WTC11 (cell line): ENCODE measurements at regions not wholly inside any gene's neighbourhood (a gene's known extent, or its start where the extent isn't known, plus 50 kb on each side); places are given as distances from the start of the nearest gene placed in this dataset.

ENCODE experiments used
- ATAC-seq: fragments of 200-7000 bp; cut with Tn5 transposase; 2 replicates; pipeline ENCODE4 v1.10.0; 2021; ENCODE audit warnings: mild to moderate bottlenecking, moderate library complexity
- CTCF ChIA-PET: fragments of 300-600 bp; sonication (Branson Sonifier 250); formaldehyde crosslinking; loops from one replicate; lab custom pipeline; 2021; ENCODE audit warnings: antibody characterized with exemption; lab: Charles Lee
- POLR2A ChIA-PET: fragments of 350-600 bp; sonication (Branson Sonifier 250); formaldehyde crosslinking; loops from one replicate; lab custom pipeline; 2021; ENCODE audit warnings: antibody characterized with exemption; lab: Charles Lee
- DNase-seq: peaks from one replicate; pipeline ENCODE4 v3.0.0; 2021; ENCODE audit warnings: low spot score
- H3K27ac Mint-ChIP-seq: 2 replicates; pipeline ENCODE4 v1.8.0; 2021; ENCODE audit warnings: mixed read lengths
- H3K27me3 Mint-ChIP-seq: 2 replicates; pipeline ENCODE4 v1.8.0; 2021; ENCODE audit warnings: low read depth, mild to moderate bottlenecking, moderate library complexity, mixed read lengths
- H3K36me3 Mint-ChIP-seq: 2 replicates; pipeline ENCODE4 v1.8.0; 2021; ENCODE audit warnings: mixed read lengths
- H3K4me1 Mint-ChIP-seq: 2 replicates; pipeline ENCODE4 v1.8.0; 2022; ENCODE audit warnings: mixed read lengths
- H3K4me3 Mint-ChIP-seq: 2 replicates; pipeline ENCODE4 v1.8.0; 2021; ENCODE audit warnings: mild to moderate bottlenecking, moderate library complexity, mixed read lengths
- H3K9me3 Mint-ChIP-seq: 2 replicates; pipeline ENCODE4 v1.8.0; 2021; ENCODE audit warnings: mixed read lengths
- ATF1 ChIP-seq: sonication (generic); formaldehyde crosslinking; IDR thresholded peaks from 2 replicates; pipeline ENCODE4 v1.8.1; 2023; ENCODE audit warnings: mild to moderate bottlenecking, moderate library complexity, missing genetic modification reagents
- ATF6 ChIP-seq: sonication (generic); formaldehyde crosslinking; IDR thresholded peaks from 2 replicates; pipeline ENCODE4 v1.8.1; 2023; ENCODE audit warnings: mild to moderate bottlenecking, missing genetic modification reagents
- CREB1 ChIP-seq: sonication (generic); formaldehyde crosslinking; IDR thresholded peaks from 2 replicates; pipeline ENCODE4 v1.8.0; 2023; ENCODE audit warnings: mild to moderate bottlenecking, missing genetic modification reagents
- EMX1 ChIP-seq: fragments of 250-450 bp; sonication (Bioruptor Pico); IDR thresholded peaks from 2 replicates; pipeline ENCODE4 v1.8.0; 2021; ENCODE audit warnings: mild to moderate bottlenecking
- ESRRA ChIP-seq: sonication (generic); formaldehyde crosslinking; IDR thresholded peaks from 2 replicates; pipeline ENCODE4 v1.8.1; 2022; ENCODE audit warnings: mild to moderate bottlenecking, missing genetic modification reagents, borderline replicate concordance
- FOXP1 ChIP-seq: sonication (generic); formaldehyde crosslinking; IDR thresholded peaks from 2 replicates; pipeline ENCODE4 v1.8.0; 2022; ENCODE audit warnings: missing genetic modification reagents, mild to moderate bottlenecking, moderate library complexity, borderline replicate concordance
- HMGA2 ChIP-seq: fragments of 250-450 bp; sonication (Bioruptor Pico); IDR thresholded peaks from 2 replicates; pipeline ENCODE4 v1.4.0; 2021; ENCODE audit warnings: mild to moderate bottlenecking, moderate library complexity
- NFE2L1 ChIP-seq: sonication (generic); formaldehyde crosslinking; IDR thresholded peaks from 2 replicates; pipeline ENCODE4 v1.8.1; 2023; ENCODE audit warnings: missing genetic modification reagents
- PRDM15 ChIP-seq: sonication (generic); formaldehyde crosslinking; IDR thresholded peaks from 2 replicates; pipeline ENCODE4 v1.8.0; 2022; ENCODE audit warnings: missing genetic modification reagents
- RORB ChIP-seq: fragments of 250-450 bp; sonication (Bioruptor Pico); IDR thresholded peaks from 2 replicates; pipeline ENCODE4 v1.9.0; 2021; ENCODE audit warnings: mild to moderate bottlenecking
- SMAD3 ChIP-seq: sonication (generic); formaldehyde crosslinking; IDR thresholded peaks from 2 replicates; pipeline ENCODE4 v1.8.0; 2022; ENCODE audit warnings: missing genetic modification reagents, mild to moderate bottlenecking, borderline replicate concordance
- SMAD4 ChIP-seq: sonication (generic); formaldehyde crosslinking; IDR thresholded peaks from 2 replicates; pipeline ENCODE4 v1.8.0; 2022; ENCODE audit warnings: mild to moderate bottlenecking, missing genetic modification reagents
- SP1 ChIP-seq: sonication (generic); formaldehyde crosslinking; conservative IDR thresholded peaks from 2 replicates; pipeline ENCODE4 v1.8.1; 2022; ENCODE audit warnings: missing genetic modification reagents
- TP53 ChIP-seq: sonication (generic); formaldehyde crosslinking; IDR thresholded peaks from 2 replicates; pipeline ENCODE4 v1.8.1; 2023; ENCODE audit warnings: mild to moderate bottlenecking, missing genetic modification reagents
- USF2 ChIP-seq: sonication (generic); formaldehyde crosslinking; IDR thresholded peaks from 2 replicates; pipeline ENCODE4 v1.8.1; 2023; ENCODE audit warnings: mild to moderate bottlenecking, missing genetic modification reagents, moderate library complexity
- ZNF138 ChIP-seq: sonication (generic); formaldehyde crosslinking; conservative IDR thresholded peaks from 2 replicates; pipeline ENCODE4 v1.8.1; 2022; ENCODE audit warnings: mild to moderate bottlenecking, moderate library complexity, missing genetic modification reagents
- ZNF219 ChIP-seq: sonication (generic); formaldehyde crosslinking; IDR thresholded peaks from 2 replicates; pipeline ENCODE4 v1.8.0; 2023; ENCODE audit warnings: missing genetic modification reagents, mild to moderate bottlenecking, borderline replicate concordance
- ZNF281 ChIP-seq: sonication (generic); formaldehyde crosslinking; IDR thresholded peaks from 2 replicates; pipeline ENCODE4 v1.8.0; 2023; ENCODE audit warnings: mild to moderate bottlenecking, missing genetic modification reagents
- TF ChIP-seq, protein P1 (sequence below): fragments of 250-450 bp; sonication (Bioruptor Pico); IDR thresholded peaks from 2 replicates; pipeline ENCODE4 v2.1.2; 2022; ENCODE audit warnings: mild to moderate bottlenecking, moderate library complexity
- TF ChIP-seq, protein P2 (sequence below): fragments of 250-450 bp; sonication (Bioruptor Pico); IDR thresholded peaks from 2 replicates; pipeline ENCODE4 v1.9.0; 2021; ENCODE audit warnings: moderate library complexity, mild to moderate bottlenecking, inconsistent platforms, borderline replicate concordance
- TF ChIP-seq, protein P3 (sequence below): sonication (generic); formaldehyde crosslinking; IDR thresholded peaks from 2 replicates; pipeline ENCODE4 v1.8.0; 2022; ENCODE audit warnings: mild to moderate bottlenecking, missing genetic modification reagents

DNA sequence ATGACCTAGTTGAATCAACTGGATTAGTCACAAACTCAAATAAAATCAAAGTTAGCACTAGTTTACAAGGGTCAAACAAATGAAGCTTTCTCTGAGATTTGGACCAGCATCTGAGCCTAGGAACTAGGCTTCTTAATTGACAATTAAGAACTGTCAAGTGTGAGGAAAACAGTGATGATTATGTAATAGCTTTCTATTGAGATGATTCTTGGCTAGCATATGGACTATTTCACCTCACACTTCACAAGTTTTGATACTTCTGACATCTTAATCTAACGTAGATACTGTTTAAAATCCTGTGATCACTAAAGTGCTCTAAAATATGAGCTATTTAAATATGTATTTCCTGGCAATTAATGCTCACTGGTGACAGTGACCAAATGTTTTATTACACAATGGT is 542.9 kb downstream of the EFNA5 start (continued):
- TF ChIP-seq, protein P1, sequence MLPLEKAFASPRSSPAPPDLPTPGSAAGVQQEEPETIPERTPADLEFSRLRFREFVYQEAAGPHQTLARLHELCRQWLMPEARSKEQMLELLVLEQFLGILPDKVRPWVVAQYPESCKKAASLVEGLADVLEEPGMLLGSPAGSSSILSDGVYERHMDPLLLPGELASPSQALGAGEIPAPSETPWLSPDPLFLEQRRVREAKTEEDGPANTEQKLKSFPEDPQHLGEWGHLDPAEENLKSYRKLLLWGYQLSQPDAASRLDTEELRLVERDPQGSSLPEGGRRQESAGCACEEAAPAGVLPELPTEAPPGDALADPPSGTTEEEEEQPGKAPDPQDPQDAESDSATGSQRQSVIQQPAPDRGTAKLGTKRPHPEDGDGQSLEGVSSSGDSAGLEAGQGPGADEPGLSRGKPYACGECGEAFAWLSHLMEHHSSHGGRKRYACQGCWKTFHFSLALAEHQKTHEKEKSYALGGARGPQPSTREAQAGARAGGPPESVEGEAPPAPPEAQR, result no peak
- no peak for TF ChIP-seq ATF6 (CRISPR knock-in tag)
- no peak for TF ChIP-seq RORB
- no peak for TF ChIP-seq ZNF219
- TF ChIP-seq HMGA2 (CRISPR knock-in tag), result no peak
- TF ChIP-seq, protein P2, sequence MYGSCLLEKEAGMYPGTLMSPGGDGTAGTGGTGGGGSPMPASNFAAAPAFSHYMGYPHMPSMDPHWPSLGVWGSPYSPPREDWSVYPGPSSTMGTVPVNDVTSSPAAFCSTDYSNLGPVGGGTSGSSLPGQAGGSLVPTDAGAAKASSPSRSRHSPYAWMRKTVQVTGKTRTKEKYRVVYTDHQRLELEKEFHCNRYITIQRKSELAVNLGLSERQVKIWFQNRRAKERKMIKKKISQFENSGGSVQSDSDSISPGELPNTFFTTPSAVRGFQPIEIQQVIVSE (CRISPR knock-in tag), result no peak
- TF ChIP-seq NFE2L1 (CRISPR knock-in tag), result no peak
- no peak for TF ChIP-seq ESRRA
- TF ChIP-seq SMAD3 (CRISPR knock-in tag), result no peak
- TF ChIP-seq CREB1 (CRISPR knock-in tag), result no peak
- TF ChIP-seq, all 79 proteins: peak for 0

GRCh38 chr5:107126341-107126740 is 544.4 kb downstream of the EFNA5 start:
- DNase-seq (no peak), ATAC-seq (no peak)
- Mint-ChIP-seq H3K36me3 (no peaks in the 10 kb centered on the region), H3K4me1 (peaks cover 11% of the 10 kb centered on the region), H3K27me3 (no peaks in the 10 kb centered on the region), H3K9me3 (no peaks in the 10 kb centered on the region), H3K4me3 (no peak overlapping the region), H3K27ac (no peak overlapping the region)
- POLR2A ChIA-PET, result no interaction called here
- TF ChIP-seq PRDM15 (CRISPR knock-in tag), result no peak
- no peak for TF ChIP-seq SMAD4 (CRISPR knock-in tag)
- no peak for TF ChIP-seq FOXP1 (CRISPR knock-in tag)
- TF ChIP-seq ZNF281 (CRISPR knock-in tag), result no peak
- TF ChIP-seq, protein P2 (CRISPR knock-in tag), result no peak
- TF ChIP-seq, protein P3, sequence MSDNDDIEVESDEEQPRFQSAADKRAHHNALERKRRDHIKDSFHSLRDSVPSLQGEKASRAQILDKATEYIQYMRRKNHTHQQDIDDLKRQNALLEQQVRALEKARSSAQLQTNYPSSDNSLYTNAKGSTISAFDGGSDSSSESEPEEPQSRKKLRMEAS (CRISPR knock-in tag), result no peak
- TF ChIP-seq ATF1 (CRISPR knock-in tag), result no peak
- TF ChIP-seq EMX1 (CRISPR knock-in tag), result no peak
- no peak for TF ChIP-seq TP53 (CRISPR knock-in tag)
- no peak for TF ChIP-seq ZNF138
- no peak for TF ChIP-seq USF2 (CRISPR knock-in tag)
- TF ChIP-seq SP1 (CRISPR knock-in tag), result no peak
- CTCF ChIA-PET, result no interaction called here
